GM12878 (cell line): ENCODE measurements at regions not wholly inside any gene's neighbourhood (a gene's known extent, or its start where the extent isn't known, plus 50 kb on each side); places are given as distances from the start of the nearest gene placed in this dataset.

Experiments
- BMI1 ChIP-seq: fragments of 450-650 bp; IDR thresholded peaks from 2 replicates; pipeline ENCODE4 v1.6.1; 2016; ENCODE audit warnings: mild to moderate bottlenecking, moderate library complexity, borderline replicate concordance
- CHD2 ChIP-seq: IDR thresholded peaks from 2 replicates; pipeline ENCODE4 v1.6.1; 2011; ENCODE audit warnings: low read depth, low read length, improper control_type of control experiment, borderline replicate concordance
- NFIC ChIP-seq: IDR thresholded peaks from 2 replicates; pipeline ENCODE4 v1.6.1; 2012; ENCODE audit warnings: low read depth, mild to moderate bottlenecking, inconsistent platforms, low read length, moderate library complexity
- NR2C2 ChIP-seq: IDR thresholded peaks from 2 replicates; pipeline ENCODE4 v1.6.1; 2011; ENCODE audit warnings: borderline replicate concordance, low read depth; ENCODE audit not compliant: control insufficient read depth, insufficient read length
- SPI1 ChIP-seq: IDR thresholded peaks from 2 replicates; pipeline ENCODE4 v1.6.1; 2011; ENCODE audit warnings: low read depth, mild to moderate bottlenecking, low read length, moderate library complexity, borderline replicate concordance; ENCODE audit not compliant: insufficient read depth
- TCF7 ChIP-seq: IDR thresholded peaks from 2 replicates; pipeline ENCODE4 v1.6.1; 2014; ENCODE audit warnings: antibody characterized with exemption, borderline replicate concordance
- TF ChIP-seq, protein P1 (sequence below), 3 experiments: IDR thresholded peaks in 2 of 3; conservative IDR thresholded peaks in 1 of 3; 2 replicates each; pipeline ENCODE4 v1.5.1; 2011; ENCODE audit warnings: low read depth in 3 of 3, low read length in 3 of 3, mild to moderate bottlenecking in 3 of 3, control low read depth in 2 of 3, moderate library complexity in 2 of 3, inconsistent platforms in 1 of 3, mixed read lengths in 1 of 3; ENCODE audit not compliant: control insufficient read depth in 2 of 3, insufficient read depth in 1 of 3; ENCODE audit errors: extremely low read depth in 1 of 3

DNA sequence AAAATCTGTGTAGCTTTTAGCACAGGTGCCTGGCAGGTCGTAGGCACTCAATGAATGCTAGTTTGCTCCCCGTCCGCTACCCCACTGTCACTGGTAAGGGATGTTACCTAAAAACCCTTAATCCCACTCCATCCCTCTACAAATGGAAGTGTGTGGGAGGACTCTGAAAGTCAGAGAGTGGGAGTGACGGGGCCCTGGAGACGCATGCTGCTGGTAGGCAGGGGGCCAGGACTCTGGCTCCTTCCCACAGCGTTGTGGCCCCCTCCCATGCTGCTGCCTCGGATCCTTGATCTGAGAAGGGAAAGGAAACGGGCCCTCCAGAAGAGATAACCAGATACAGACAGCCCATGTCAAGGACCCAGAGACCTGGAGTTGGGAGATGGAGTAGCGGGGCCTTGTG is 249.3 kb downstream of the HAUS1 start:
- TF ChIP-seq TCF7 (no peak), NR2C2 (no peak), BMI1 (no peak), SPI1 (no peak), CHD2 (no peak), NFIC (no peak)
- TF ChIP-seq, protein P1, sequence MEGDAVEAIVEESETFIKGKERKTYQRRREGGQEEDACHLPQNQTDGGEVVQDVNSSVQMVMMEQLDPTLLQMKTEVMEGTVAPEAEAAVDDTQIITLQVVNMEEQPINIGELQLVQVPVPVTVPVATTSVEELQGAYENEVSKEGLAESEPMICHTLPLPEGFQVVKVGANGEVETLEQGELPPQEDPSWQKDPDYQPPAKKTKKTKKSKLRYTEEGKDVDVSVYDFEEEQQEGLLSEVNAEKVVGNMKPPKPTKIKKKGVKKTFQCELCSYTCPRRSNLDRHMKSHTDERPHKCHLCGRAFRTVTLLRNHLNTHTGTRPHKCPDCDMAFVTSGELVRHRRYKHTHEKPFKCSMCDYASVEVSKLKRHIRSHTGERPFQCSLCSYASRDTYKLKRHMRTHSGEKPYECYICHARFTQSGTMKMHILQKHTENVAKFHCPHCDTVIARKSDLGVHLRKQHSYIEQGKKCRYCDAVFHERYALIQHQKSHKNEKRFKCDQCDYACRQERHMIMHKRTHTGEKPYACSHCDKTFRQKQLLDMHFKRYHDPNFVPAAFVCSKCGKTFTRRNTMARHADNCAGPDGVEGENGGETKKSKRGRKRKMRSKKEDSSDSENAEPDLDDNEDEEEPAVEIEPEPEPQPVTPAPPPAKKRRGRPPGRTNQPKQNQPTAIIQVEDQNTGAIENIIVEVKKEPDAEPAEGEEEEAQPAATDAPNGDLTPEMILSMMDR (IDR thresholded peaks at IDR 0.05 in 2 of 3, conservative IDR thresholded peaks at IDR 0.05 in 1 of 3; ENCODE audit: control insufficient read depth in 2 of 3, extremely low read depth in 1 of 3, insufficient read depth in 1 of 3, low read depth in 3 of 3, low read length in 3 of 3), result no peak
